HG03139 (cell line): ENCODE measurements at regions not wholly inside any gene's neighbourhood (a gene's known extent, or its start where the extent isn't known, plus 50 kb on each side); places are given as distances from the start of the nearest gene placed in this dataset.
A peak's percentile ranks its signal among the peaks of the same experiment; 100 is the strongest.

Experiments
- ATAC-seq: cut with Tn5 transposase; IDR thresholded peaks from one replicate; pipeline ENCODE4 v1.9.1; 2021; ENCODE audit not compliant: unreplicated experiment

- peak; percentile 83 for ATAC-seq
Observed at GRCh38 chr4:95599777-95600400, 51.1 kb upstream of the UNC5C start.
